Ishikawa (cell line): ENCODE measurements at regions not wholly inside any gene's neighbourhood (a gene's known extent, or its start where the extent isn't known, plus 50 kb on each side); places are given as distances from the start of the nearest gene placed in this dataset.

Experiments
- CEBPB ChIP-seq: IDR thresholded peaks from 2 replicates; pipeline ENCODE4 v1.6.1; 2012
- CREB1 ChIP-seq: IDR thresholded peaks from 2 replicates; pipeline ENCODE4 v1.6.1; 2012; ENCODE audit warnings: low read depth
- EGR1 ChIP-seq: IDR thresholded peaks from 2 replicates; pipeline ENCODE4 v1.6.1; 2012
- EP300 ChIP-seq: IDR thresholded peaks from 2 replicates; pipeline ENCODE4 v1.6.1; 2012; ENCODE audit warnings: borderline replicate concordance
- FOXM1 ChIP-seq: IDR thresholded peaks from 2 replicates; pipeline ENCODE4 v1.6.1; 2012; ENCODE audit warnings: low read depth, borderline replicate concordance
- NFIC ChIP-seq: IDR thresholded peaks from 2 replicates; pipeline ENCODE4 v1.6.1; 2012
- RAD21 ChIP-seq: IDR thresholded peaks from 2 replicates; pipeline ENCODE4 v1.6.1; 2012; ENCODE audit warnings: low read depth
- TAF1 ChIP-seq: IDR thresholded peaks from 2 replicates; pipeline ENCODE4 v1.6.1; 2012; ENCODE audit warnings: low read depth, mild to moderate bottlenecking
- TCF12 ChIP-seq: IDR thresholded peaks from 2 replicates; pipeline ENCODE4 v1.6.1; 2012; ENCODE audit warnings: low read depth
- TEAD4 ChIP-seq: IDR thresholded peaks from 2 replicates; pipeline ENCODE4 v1.6.1; 2012
- YY1 ChIP-seq: IDR thresholded peaks from 2 replicates; pipeline ENCODE4 v1.6.1; 2012; ENCODE audit warnings: low read depth
- ZBTB7A ChIP-seq: IDR thresholded peaks from 2 replicates; pipeline ENCODE4 v1.6.1; 2012; ENCODE audit warnings: low read depth
- TF ChIP-seq, protein P1 (sequence below): IDR thresholded peaks from 2 replicates; pipeline ENCODE4 v1.6.1; 2012; ENCODE audit warnings: low read depth, mild to moderate bottlenecking
- TF ChIP-seq, protein P2 (sequence below): IDR thresholded peaks from 2 replicates; pipeline ENCODE4 v1.6.1; 2012
- TF ChIP-seq, protein P3 (sequence below): IDR thresholded peaks from 2 replicates; pipeline ENCODE4 v1.6.1; 2012

DNA sequence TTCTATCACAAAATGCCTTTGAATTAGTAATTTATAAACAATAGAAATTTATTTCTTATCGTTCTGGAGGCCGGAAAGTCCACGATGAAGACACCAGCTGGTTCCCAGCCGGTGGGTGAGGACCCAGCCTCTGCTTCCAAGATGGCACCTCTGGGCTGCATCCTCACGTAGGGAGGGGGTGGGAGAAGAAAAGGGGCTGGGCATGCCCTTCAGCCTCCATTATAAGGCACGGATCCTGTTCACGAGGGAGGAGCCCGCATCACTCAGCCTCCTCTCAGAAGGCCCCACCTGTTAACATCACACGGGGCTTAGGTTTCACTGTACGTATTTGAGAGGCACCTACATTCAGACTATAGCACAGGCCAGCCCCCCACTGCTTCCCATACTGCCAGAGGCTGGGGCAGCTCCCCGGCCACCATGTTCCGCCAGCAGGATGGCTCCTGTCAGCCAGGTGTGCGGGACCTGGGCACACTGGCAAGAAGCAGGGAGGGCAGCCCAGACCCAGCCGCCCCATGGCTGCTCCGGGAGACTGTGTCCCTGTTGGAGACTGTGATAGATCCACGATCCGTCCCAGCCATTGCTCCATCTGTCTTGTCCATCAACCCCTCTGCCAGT lies 131.6 kb downstream of the SOX1 start:
- TF ChIP-seq FOXM1 = no peak
- TF ChIP-seq, protein P1, sequence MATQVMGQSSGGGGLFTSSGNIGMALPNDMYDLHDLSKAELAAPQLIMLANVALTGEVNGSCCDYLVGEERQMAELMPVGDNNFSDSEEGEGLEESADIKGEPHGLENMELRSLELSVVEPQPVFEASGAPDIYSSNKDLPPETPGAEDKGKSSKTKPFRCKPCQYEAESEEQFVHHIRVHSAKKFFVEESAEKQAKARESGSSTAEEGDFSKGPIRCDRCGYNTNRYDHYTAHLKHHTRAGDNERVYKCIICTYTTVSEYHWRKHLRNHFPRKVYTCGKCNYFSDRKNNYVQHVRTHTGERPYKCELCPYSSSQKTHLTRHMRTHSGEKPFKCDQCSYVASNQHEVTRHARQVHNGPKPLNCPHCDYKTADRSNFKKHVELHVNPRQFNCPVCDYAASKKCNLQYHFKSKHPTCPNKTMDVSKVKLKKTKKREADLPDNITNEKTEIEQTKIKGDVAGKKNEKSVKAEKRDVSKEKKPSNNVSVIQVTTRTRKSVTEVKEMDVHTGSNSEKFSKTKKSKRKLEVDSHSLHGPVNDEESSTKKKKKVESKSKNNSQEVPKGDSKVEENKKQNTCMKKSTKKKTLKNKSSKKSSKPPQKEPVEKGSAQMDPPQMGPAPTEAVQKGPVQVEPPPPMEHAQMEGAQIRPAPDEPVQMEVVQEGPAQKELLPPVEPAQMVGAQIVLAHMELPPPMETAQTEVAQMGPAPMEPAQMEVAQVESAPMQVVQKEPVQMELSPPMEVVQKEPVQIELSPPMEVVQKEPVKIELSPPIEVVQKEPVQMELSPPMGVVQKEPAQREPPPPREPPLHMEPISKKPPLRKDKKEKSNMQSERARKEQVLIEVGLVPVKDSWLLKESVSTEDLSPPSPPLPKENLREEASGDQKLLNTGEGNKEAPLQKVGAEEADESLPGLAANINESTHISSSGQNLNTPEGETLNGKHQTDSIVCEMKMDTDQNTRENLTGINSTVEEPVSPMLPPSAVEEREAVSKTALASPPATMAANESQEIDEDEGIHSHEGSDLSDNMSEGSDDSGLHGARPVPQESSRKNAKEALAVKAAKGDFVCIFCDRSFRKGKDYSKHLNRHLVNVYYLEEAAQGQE = no peak
- TF ChIP-seq, protein P2, sequence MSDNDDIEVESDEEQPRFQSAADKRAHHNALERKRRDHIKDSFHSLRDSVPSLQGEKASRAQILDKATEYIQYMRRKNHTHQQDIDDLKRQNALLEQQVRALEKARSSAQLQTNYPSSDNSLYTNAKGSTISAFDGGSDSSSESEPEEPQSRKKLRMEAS = no peak
- TF ChIP-seq EGR1 = no peak
- TF ChIP-seq, protein P3, sequence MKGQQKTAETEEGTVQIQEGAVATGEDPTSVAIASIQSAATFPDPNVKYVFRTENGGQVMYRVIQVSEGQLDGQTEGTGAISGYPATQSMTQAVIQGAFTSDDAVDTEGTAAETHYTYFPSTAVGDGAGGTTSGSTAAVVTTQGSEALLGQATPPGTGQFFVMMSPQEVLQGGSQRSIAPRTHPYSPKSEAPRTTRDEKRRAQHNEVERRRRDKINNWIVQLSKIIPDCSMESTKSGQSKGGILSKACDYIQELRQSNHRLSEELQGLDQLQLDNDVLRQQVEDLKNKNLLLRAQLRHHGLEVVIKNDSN = no peak
- TF ChIP-seq EP300 = no peak
- TF ChIP-seq TEAD4 = no peak
- no peak for TF ChIP-seq CEBPB

DNA sequence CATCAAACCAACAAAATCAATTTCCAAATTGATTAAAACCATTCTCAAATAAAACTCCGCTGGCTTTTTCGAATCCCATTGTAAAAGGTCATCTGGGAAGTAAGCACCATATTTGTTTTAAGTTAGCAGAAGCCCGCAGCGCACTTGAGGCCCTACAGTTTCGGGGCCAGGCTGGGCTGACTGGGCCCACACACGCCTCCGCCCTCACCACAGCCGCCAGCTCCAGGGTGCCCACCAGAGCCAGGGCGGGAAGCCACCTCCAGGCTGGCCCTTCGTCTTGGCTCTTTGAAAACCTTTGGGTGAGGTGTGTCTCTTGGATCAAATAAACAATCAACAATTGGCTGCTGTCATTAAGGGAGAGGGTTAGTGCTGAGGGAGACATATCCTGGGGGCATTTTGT lies 133.3 kb downstream of the SOX1 start:
- no peak for TF ChIP-seq TCF12

DNA sequence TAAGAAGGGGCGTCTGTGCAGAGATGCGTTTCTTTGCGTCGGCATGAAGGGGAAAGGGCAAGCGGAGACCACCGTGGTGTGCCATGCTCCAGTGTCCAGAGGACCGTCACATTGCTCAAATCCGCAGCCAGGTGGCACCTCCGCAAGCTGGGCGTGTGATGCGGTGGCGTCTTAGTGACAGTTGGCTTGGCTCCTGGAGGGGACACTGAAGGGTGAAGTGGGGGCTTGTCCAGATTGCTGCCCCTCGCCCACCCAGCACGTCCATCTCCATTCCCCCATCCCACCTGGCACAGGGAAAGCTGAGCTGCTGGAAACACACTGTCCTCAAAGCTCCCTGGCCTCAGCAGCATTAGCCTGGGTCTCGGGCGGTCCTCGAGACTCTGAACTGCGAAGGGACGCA lies 135.3 kb downstream of the SOX1 start:
- TF ChIP-seq RAD21 (no peak), YY1 (no peak), FOXM1 (no peak), EGR1 (no peak), ZBTB7A (no peak), TEAD4 (no peak), TCF12 (no peak), CEBPB (no peak), NFIC (no peak), EP300 (no peak)
- TF ChIP-seq, protein P1 = no peak
- TF ChIP-seq, protein P2 = no peak
- TF ChIP-seq, protein P3 = no peak

DNA sequence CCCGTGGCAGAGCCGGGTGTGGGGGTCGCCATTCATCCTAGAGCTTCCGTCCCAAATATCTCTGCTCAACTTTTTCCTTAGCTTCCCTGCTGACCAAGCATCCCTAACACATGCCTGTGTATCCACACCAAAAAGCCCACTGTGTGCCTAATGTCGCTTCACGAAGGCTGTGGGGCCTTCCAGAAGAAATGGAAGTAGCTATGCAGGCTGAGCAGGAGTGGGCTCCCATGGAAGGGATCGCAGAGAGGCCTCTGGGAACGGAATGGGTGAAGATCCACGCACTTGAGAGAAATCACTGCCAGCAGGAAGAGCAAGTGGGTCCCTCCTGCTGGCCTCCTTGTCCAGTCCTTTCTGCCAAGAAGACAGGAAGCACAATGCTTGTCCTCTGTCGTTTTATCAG lies 136.0 kb downstream of the SOX1 start:
- TF ChIP-seq CEBPB (no peak), FOXM1 (no peak), TEAD4 (no peak), ZBTB7A (no peak)
- TF ChIP-seq, protein P1 = no peak
- TF ChIP-seq, protein P2 = no peak

DNA sequence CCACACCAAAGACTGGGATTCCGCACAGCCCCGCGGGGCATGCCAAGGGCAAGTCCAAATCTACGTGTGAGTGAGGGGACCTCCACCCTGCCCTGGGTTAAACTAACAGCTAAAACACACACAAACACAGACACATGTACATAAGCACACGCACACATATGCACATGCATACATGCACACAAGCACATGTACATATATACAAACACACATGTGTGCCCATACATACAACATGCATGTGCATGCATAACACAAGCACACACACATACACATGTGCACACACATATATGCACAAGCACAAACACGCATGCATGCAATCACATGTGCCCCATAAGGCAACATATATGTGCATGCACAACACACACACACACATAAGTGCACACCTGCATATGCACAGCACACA lies 136.7 kb downstream of the SOX1 start:
- TF ChIP-seq CREB1 (no peak), NFIC (no peak), TAF1 (no peak), CEBPB (no peak), RAD21 (no peak), TEAD4 (no peak), TCF12 (no peak), YY1 (no peak)
- TF ChIP-seq, protein P2 = no peak
